HG02588 (cell line): ENCODE measurements at regions not wholly inside any gene's neighbourhood (a gene's known extent, or its start where the extent isn't known, plus 50 kb on each side); places are given as distances from the start of the nearest gene placed in this dataset.

Source experiments
- ATAC-seq: cut with Tn5 transposase; IDR thresholded peaks from one replicate; pipeline ENCODE4 v1.9.1; 2021; ENCODE audit warnings: mild to moderate bottlenecking, moderate library complexity; ENCODE audit not compliant: unreplicated experiment

- no peak for ATAC-seq
Measured at GRCh38 chr13:40375489-40376171, 290.8 kb downstream of the FOXO1 start.

GRCh38 chr13:40376296-40376849, 290.1 kb downstream of the FOXO1 start:
- no peak for ATAC-seq

- ATAC-seq = no peak
Measured at GRCh38 chr13:40376867-40377535, 289.4 kb downstream of the FOXO1 start.

DNA sequence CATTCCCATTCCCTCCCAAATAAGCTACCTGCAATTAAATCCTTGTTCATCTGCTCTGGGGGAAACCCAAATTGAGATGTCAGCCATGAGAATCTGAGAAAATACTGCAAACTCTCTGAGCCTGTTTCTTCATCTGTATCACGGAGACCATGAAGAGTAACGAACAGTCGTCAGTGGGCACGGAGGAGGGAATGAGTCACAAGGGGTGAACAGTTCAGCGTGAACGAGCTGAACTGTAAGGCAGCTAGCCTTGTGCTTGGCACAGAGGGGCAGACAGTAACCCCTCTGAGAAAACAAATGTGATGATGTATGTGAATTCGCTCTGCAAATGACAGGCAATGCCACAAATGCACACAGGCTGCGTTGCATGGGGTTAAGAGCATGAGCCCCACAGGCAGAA, 288.7 kb downstream of the FOXO1 start:
- no peak for ATAC-seq

GRCh38 chr13:40379196-40379595, 287.2 kb downstream of the FOXO1 start:
- ATAC-seq = no peak

DNA sequence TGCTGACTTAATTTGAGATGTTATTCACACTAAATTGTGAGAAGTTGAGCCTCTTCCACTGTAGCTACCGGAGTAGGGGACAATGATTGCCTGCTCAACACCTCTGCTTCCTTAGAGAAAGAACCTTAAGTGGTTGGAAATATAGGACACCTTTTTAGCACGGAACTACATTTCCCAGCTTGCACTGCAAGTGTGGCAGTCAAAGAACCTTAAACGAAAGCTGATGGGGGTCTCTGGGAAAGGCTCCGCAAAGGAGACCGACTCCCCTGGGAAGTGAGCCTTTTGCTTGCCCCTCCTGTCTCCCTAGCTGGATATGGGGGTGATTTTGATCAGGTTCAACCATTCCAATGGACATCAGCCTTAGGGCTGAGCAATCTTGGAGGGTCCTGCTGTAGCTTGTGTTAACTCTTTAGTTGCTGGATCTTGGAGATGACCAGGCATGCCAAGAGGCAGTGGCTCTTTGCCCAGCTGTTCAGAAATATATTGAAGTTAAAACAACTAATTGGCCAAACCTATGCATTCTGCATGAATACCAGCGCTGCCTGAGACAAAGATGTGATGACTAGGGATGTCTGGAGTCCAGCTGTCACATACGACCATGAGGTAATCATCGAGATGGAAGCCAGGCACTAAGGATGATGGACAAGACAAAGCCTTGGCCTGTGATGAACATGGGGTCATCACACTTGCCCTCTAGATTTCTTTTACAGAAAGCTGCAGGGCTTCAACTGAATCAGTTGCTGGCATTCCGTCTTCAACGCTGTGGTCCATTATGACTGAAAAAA, 286.5 kb downstream of the FOXO1 start:
- ATAC-seq = no peak

GRCh38 chr13:40381935-40382764, 284.3 kb downstream of the FOXO1 start:
- ATAC-seq = no peak

- no peak for ATAC-seq
Measured at GRCh38 chr13:40383132-40383531, 283.3 kb downstream of the FOXO1 start.

GRCh38 chr13:40383885-40384284, 282.6 kb downstream of the FOXO1 start:
- no peak for ATAC-seq

- ATAC-seq = no peak
Measured at GRCh38 chr13:40384976-40385857, 281.2 kb downstream of the FOXO1 start.

DNA sequence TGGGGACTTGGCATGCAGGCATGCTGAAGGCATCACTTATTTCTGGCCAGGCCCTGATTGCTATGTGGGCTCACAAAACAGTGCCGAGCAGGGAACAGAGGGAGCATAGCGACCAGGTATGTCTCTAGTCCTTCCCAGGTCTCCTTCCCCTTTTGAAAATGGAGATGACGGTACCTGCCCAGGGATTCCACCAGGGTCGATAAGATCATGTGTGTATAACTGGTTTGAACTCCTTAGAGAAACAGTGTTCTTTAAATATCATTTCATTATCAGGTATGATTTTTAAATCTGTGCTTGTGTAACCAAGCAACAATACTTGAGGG, 280.6 kb downstream of the FOXO1 start:
- no peak for ATAC-seq

DNA sequence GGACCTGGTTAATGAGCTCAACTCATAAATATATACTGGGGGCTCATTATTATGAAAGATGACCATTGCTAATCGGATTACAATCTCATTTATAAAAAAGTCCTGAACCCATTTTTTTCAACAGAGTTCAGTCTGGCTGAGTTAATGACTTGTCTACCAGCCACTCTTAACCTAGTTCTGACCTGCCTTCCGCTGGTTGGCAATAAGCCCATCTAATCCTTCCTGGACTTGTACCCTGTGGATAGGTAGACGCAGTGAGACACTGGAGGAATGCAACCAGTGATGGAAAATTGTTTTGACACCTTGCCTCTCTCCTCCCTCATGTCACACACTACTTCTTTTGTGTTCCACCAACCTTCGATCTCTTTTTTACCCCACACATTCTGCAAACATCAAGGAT, 279.9 kb downstream of the FOXO1 start:
- no peak for ATAC-seq

DNA sequence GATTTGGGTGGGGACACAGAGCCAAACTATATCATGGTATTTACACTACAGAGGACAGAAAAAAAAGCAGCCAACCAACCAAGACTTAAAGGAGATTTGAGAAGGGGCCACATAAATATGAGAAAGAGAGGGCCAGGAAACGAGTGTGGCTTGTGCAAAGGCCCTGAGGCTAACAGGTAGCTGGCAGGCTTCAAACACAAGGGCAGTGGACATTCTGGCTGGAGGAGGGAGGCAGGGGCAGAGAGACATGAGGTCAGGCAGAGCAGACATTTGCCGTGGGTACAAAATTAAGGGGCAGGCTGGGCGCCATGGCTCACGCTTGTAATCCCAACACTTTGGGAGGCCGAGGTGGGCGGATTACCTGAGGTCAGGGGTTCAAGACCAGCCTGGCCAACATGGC, 278.7 kb downstream of the FOXO1 start:
- ATAC-seq = no peak

DNA sequence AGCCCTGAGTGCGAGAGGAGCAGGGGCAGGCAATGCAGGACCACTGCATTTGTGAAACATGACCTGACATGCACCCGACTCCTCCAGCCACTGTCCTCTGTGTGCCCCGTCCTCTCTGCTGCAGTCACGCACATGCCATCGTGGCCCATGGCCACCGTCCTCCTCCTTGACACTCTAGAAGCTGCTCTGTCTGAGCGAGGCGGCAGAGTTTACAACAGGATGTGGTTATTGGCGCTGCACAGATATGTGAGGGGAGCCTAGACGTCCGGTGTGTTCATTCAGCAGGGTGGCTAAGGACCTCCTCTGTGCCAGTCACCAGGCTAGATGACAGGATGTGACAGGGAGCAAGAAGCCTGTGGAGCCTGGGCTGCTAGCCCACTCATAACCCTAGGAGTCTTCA, 277.8 kb downstream of the FOXO1 start:
- peak; percentile 99 for ATAC-seq

GRCh38 chr13:40389081-40389641, 277.3 kb downstream of the FOXO1 start:
- ATAC-seq = peak; percentile 52

DNA sequence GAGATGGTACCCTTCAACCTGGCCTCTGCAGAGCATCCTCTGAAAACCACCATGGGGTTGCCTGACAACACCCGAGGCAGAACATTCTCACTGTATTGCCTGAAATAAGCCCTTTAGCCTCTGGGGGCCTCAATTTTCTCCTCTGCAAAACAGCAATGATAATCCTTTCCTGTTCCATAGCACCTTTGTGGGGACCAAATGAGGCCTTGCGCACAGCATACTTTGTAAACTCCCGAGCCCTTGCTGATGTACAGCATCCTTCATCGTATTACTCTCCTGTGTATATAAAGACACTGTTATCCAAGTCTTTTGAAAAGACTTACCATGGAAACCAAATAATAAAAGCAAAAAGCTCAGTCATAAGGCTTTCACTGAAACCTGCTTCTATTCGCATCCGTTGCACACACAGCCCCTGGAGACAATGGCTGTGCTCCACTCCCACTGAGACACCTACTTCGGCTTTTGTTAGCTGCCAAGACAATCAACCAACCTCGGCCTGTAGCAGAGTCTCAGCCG, 276.0 kb downstream of the FOXO1 start:
- ATAC-seq = no peak

- no peak for ATAC-seq
Measured at GRCh38 chr13:40391788-40392187, 274.7 kb downstream of the FOXO1 start.

DNA sequence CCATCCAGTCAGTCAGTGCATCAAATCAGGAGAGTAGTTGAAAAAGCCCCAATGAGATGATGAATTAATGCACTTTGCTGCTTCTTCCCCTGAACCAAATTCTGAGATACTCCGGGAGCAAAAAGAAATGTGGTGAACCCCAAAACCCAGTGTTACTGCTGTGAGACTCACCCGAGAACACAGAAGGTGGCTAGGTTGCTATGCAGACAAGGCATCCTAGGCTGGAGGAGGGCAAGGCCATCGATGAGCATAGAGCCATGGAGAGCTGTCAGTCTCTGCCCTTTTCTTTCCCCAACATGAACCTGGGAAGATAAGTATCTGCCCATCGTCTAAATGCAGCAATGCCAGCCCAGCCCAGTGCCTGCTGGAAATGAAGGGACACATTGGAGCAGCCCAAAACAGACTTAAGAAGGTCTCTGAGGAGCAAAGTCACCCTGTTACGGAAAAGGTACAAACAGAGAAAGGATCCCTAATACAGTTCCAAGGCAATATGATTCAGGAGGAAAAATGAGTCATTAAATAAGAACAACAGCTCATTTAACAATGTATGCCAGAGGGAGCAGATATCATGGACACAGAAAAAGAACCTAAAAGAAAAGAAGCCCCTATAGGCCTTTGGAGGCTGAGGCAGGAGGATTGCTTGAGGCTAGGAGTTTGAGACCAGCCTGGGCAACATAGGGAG, 272.0 kb downstream of the FOXO1 start:
- no peak for ATAC-seq

DNA sequence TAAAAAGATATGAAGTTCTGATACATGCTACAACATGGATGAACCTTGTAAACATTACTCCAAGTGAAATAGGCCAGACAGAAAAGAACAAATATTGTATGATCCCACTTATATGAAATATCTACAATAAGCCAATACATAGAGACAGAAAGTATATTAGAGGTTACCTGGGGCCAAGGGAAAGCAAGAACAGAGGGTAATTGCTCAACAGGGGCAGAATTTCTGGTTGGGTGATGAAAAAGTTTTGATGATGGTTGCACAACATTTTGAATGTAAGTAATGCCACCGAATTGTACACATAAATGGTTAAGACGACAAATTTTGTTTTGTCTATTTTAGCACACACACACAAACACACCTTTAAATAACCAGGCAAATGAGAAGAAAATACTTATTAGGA, 268.4 kb downstream of the FOXO1 start:
- no peak for ATAC-seq
